ENCODE measurements at regions not wholly inside any gene's neighbourhood (a gene's known extent, or its start where the extent isn't known, plus 50 kb on each side); places are given as distances from the start of the nearest gene placed in this dataset.

GRCh38 chr18:42606886-42607495, 508.5 kb downstream of the RIT2 start:
- Histone ChIP-seq H3K27ac (ENCODE audit: insufficient read depth, low read depth, low read length) (no peak overlapping the region), H3K4me1 (ENCODE audit: control insufficient read depth, extremely low read depth, insufficient read depth, low read length) (no peaks in the 10 kb centered on the region), H3K9me1 (replicated peaks; ENCODE audit: control insufficient read depth, extremely low read depth, insufficient read depth, low read length) (no peaks in the 10 kb centered on the region), H3K4me2 (ENCODE audit: insufficient read depth, low read length) (no peak overlapping the region), H3K27me3 (ENCODE audit: control insufficient read depth in 2 of 2, insufficient read depth in 2 of 2, low read length in 2 of 2) (no peaks in the 10 kb centered on the region), H3K9ac (replicated peaks; ENCODE audit: extremely low read depth, insufficient read depth, low read length) (no peak overlapping the region), H4K20me1 (replicated peaks; ENCODE audit: control insufficient read depth, extremely low read depth, insufficient read depth, low read length) (no peaks in the 10 kb centered on the region), H3K4me3 (replicated peaks in 1 of 3; ENCODE audit: insufficient read depth in 1 of 3, low read depth in 1 of 3, low read length in 3 of 3) (no peak overlapping the region), H3K79me2 (ENCODE audit: control insufficient read depth, insufficient read depth, low read length) (no peaks in the 10 kb centered on the region), H3K9me3 (replicated peaks; ENCODE audit: control insufficient read depth, insufficient read depth, low read length) (no peaks in the 10 kb centered on the region), H3K36me3 (ENCODE audit: control insufficient read depth in 2 of 2, extremely low read depth in 1 of 2, insufficient read depth in 2 of 2, low read length in 2 of 2) (no peaks in the 10 kb centered on the region), H2AFZ (ENCODE audit: low read depth, low read length) (no peak overlapping the region)
- CTCF ChIA-PET = interaction anchor here (1.2 to 2.4 kb wide), 2 partner anchors 11 to 664 kb away, joined by 5 to 25 read pairs; no protein-coding TSS in a partner anchor
- intact Hi-C loops (cut with micrococcal nuclease) (no loop called here), dilution Hi-C loops (cut with MboI; ENCODE audit: extremely low pct_ligation_motif_present, low sequenced_read_pairs) (no loop called here)
- POLR2A ChIA-PET = no interaction called here
- TF ChIP-seq POLR2A (IDR thresholded peaks at IDR 0.05; ENCODE audit: low read depth, low read length) (no peak), MYC (IDR thresholded peaks at IDR 0.05; ENCODE audit: low read depth, low read length) (no peak), EZH2 (IDR thresholded peaks at IDR 0.05; ENCODE audit: borderline replicate concordance, low read depth, low read length, severe bottlenecking) (no peak), FOS (IDR thresholded peaks at IDR 0.05; ENCODE audit: borderline replicate concordance, insufficient read depth, low read length) (no peak), POLR2AphosphoS5 (IDR thresholded peaks at IDR 0.05; ENCODE audit: insufficient read depth, low read depth, low read length) (no peak), CTCF (IDR thresholded peaks at IDR 0.05; ENCODE audit: extremely low read depth in 1 of 2, insufficient read depth in 1 of 2, low read depth in 1 of 2, low read length in 2 of 2) (no peak), GATA2 (IDR thresholded peaks at IDR 0.05; ENCODE audit: insufficient read depth, insufficient read length, low read depth, low read length) (no peak)
- FAIRE-seq (no peak), DNase-seq (ENCODE audit: low read depth, low spot score) (no peak)
- BruUV-seq (replicated peaks) = no TSS peak

Data from endothelial cell of umbilical vein (primary cell).